H4 (cell line): ENCODE measurements at regions not wholly inside any gene's neighbourhood (a gene's known extent, or its start where the extent isn't known, plus 50 kb on each side); places are given as distances from the start of the nearest gene placed in this dataset.

Experiments
- DNase-seq: peaks from one replicate; pipeline ENCODE4 v3.0.0-alpha.2; 2015; ENCODE audit warnings: low spot score

- DNase-seq: no peak
These were observed 221.3 kb upstream of the ASIC2 start for GRCh38 chr17:33514369-33514768.

- DNase-seq: no peak
These were observed 222.9 kb upstream of the ASIC2 start for GRCh38 chr17:33515974-33516373.

GRCh38 chr17:33516645-33517044 lies 223.6 kb upstream of the ASIC2 start:
- DNase-seq: no peak

GRCh38 chr17:33517746-33518145 lies 224.7 kb upstream of the ASIC2 start:
- DNase-seq: no peak

GRCh38 chr17:33519692-33520091 lies 226.6 kb upstream of the ASIC2 start:
- DNase-seq: no peak

- no peak for DNase-seq
These were observed 227.6 kb upstream of the ASIC2 start for GRCh38 chr17:33520426-33521330.

- no peak for DNase-seq
These were observed 228.7 kb upstream of the ASIC2 start for GRCh38 chr17:33521784-33522183.

- no peak for DNase-seq
These were observed 229.5 kb upstream of the ASIC2 start for GRCh38 chr17:33522623-33523022.

GRCh38 chr17:33523577-33523981 lies 230.5 kb upstream of the ASIC2 start:
- DNase-seq: no peak

- DNase-seq: no peak
These were observed 232.1 kb upstream of the ASIC2 start for GRCh38 chr17:33525186-33525585.

- DNase-seq: no peak
These were observed 233.6 kb upstream of the ASIC2 start for GRCh38 chr17:33526717-33527116.

- DNase-seq: no peak
These were observed 234.2 kb upstream of the ASIC2 start for GRCh38 chr17:33527290-33527689.

- DNase-seq: no peak
These were observed 235.8 kb upstream of the ASIC2 start for GRCh38 chr17:33528846-33529245.

- DNase-seq: no peak
These were observed 236.7 kb upstream of the ASIC2 start for GRCh38 chr17:33529816-33530215.

- no peak for DNase-seq
These were observed 238.2 kb upstream of the ASIC2 start for GRCh38 chr17:33531311-33531710.

- DNase-seq: no peak
These were observed 241.0 kb upstream of the ASIC2 start for GRCh38 chr17:33534087-33534486.

GRCh38 chr17:33545124-33545523 lies 252.0 kb upstream of the ASIC2 start:
- no peak for DNase-seq

- DNase-seq: no peak
These were observed 257.2 kb upstream of the ASIC2 start for GRCh38 chr17:33550261-33550660.

- no peak for DNase-seq
These were observed 258.0 kb upstream of the ASIC2 start for GRCh38 chr17:33551075-33551474.

- no peak for DNase-seq
These were observed 258.8 kb upstream of the ASIC2 start for GRCh38 chr17:33551911-33552310.

GRCh38 chr17:33560165-33560564 lies 267.1 kb upstream of the ASIC2 start:
- no peak for DNase-seq

GRCh38 chr17:33560871-33561270 lies 267.8 kb upstream of the ASIC2 start:
- no peak for DNase-seq

GRCh38 chr17:33561569-33562334 lies 268.7 kb upstream of the ASIC2 start:
- DNase-seq: no peak
